GM18907 (cell line): ENCODE measurements at regions not wholly inside any gene's neighbourhood (a gene's known extent, or its start where the extent isn't known, plus 50 kb on each side); places are given as distances from the start of the nearest gene placed in this dataset.

Experiments used
- ATAC-seq: cut with Tn5 transposase; IDR thresholded peaks from one replicate; pipeline ENCODE4 v1.9.1; 2021; ENCODE audit warnings: mild to moderate bottlenecking, moderate library complexity; ENCODE audit not compliant: unreplicated experiment

DNA sequence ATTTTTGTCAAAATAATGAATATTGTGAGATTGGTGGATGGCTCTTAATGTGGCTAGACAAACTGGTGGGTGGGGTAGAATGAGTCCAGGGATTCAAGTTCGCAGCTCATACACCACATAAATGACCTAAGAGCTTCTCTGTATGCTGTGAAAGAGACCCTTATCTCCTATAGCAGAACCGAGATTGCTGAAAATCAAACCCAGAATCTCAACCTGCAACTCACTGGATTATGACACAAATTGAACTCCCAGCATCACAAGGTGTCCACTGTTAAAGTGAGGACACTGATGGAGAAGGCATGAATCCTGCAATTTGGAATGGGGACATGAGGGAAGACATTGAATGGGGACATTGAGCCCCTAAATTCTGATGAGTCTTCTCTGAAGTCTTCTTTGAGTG, 51.3 kb upstream of the CNKSR3 start:
- no peak for ATAC-seq

- no peak for ATAC-seq
These were observed 54.8 kb upstream of the CNKSR3 start for GRCh38 chr6:154565331-154565730.

- ATAC-seq: no peak
These were observed 56.4 kb upstream of the CNKSR3 start for GRCh38 chr6:154566866-154567265.

DNA sequence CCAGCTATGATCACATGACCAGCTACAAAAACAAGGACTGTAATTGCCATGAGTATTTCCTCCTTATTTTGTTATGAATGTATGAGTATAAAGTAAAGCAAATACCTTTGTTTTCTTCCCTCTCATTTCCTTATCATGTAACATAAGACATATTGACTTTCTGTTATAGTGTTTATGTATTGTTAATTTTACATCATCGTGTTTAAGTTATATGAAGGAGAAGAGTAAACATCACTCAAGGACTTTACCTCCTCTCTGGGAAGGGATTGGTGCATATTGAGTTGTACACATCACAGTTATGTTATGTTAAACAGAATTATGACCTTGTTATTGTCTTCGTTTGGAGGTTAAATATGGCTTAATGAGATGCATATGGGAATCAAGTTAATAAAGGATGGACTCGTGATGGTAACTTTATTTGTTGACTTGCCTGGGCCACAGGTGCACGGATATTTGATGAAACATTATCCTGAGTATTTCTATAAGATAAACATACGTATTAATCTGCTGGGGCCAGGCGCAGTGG, 57.3 kb upstream of the CNKSR3 start:
- ATAC-seq: no peak

DNA sequence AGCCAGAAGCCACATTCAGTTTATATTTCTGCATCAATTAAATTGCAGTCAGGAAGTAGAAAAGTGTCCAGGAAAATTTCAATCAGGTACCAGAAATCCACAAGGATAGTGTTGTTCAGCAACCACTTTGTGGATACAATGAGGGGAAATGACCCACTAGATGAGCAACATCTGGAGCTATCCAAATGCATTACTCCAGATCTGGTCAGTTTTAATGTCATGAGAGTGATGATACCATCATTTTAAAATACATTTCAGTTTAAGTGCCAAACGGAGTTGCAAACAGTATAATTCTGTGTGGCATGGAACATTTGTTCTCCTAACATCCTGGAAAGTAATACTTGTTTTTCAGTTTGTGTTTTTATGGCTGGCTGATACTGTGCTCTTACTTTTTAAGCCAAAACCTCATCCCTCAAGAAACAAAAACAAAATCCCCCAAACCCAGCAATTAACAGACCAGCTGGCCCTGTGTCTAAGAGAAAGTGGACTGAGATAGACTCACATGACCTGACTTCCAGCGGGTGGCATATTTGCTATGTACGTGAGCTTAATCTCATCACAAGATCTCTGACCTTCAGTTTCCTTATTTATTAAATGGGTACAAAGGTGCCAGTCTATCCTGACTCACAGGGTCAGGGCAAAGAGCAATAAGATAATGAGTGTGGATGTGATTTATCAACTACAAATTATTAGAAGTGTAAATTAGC, 58.8 kb upstream of the CNKSR3 start:
- no peak for ATAC-seq

GRCh38 chr6:154570505-154570904, 60.0 kb upstream of the CNKSR3 start:
- no peak for ATAC-seq

GRCh38 chr6:154572556-154572955, 62.1 kb upstream of the CNKSR3 start:
- ATAC-seq: no peak

DNA sequence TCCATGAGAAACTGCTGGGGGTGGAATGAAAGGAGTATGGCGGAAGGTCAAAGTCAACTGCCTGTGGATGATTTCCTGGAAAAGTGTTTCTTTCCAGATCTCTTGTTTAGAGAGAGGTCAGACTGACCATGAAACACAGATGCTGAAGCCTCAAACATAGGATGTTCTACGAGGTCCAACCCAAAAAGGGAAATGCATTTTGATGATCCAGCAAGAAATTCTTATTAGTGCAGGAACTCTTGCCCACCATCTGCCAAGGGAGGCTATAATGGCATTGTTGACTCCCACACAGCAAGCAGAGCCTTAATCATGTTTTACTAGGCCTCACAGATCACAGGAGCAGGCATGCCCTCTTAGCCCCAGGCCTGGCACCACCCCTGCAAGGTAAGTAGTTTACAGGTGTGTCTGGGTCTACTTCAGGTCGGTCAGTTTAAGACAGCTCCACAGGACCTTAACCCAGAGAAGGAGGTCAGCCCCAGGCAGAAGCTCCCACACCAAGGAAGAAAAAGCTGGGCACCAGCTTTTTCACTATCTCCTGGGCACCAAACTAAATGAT, 67.6 kb upstream of the CNKSR3 start:
- ATAC-seq: no peak

GRCh38 chr6:154579046-154579445, 68.6 kb upstream of the CNKSR3 start:
- ATAC-seq: no peak

GRCh38 chr6:154579485-154579884, 69.0 kb upstream of the CNKSR3 start:
- no peak for ATAC-seq

- no peak for ATAC-seq
These were observed 70.1 kb upstream of the CNKSR3 start for GRCh38 chr6:154580397-154581135.

- ATAC-seq: no peak
These were observed 72.2 kb upstream of the CNKSR3 start for GRCh38 chr6:154582696-154583095.

DNA sequence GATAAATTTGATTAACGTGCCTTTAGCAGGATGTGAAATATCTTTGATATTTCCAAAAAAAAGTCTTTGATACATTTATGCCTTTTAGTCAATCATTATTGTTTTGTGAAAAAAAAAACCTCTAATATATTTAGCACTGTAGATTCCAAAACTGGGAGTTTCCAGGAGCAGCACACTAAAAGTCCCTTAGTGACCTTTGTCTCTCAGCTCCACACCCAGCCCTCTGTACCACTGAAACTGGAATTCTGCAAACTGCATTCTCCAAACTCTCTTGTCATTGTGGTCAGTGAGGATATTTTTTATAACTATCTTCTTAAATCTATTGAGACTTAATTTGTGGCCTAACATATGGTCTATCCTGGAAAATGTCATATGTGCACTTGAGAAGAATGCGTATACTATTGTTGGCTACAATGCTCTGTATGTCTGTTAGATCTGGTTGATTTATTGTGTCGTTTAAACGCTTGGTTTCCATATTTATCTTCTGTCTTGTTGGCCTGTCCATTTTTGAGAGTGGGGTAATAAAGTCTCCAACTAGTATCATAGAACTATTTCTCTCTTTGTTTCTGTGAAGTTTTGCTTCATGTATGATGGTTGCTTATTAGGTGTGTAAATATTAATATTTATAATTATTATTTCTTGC, 73.2 kb upstream of the CNKSR3 start:
- no peak for ATAC-seq

DNA sequence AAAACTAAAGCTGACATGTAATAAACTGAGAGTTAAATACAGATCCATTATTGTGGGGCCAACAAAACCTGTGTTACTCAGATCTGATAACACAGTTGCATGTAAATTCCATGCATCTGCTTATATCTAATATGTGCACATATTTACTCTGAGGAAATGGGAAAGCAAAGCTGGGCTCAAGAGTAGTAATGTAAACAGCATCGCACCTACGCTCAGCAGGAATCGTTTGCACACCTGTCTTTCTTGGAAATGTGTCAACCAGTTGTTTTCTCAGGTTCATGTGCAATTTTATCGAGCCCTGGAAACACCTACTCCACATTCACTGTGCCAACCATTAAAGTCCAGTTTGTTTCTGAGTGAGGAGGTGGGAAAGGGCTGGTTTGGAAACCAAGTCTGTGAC, 80.3 kb upstream of the CNKSR3 start:
- no peak for ATAC-seq

DNA sequence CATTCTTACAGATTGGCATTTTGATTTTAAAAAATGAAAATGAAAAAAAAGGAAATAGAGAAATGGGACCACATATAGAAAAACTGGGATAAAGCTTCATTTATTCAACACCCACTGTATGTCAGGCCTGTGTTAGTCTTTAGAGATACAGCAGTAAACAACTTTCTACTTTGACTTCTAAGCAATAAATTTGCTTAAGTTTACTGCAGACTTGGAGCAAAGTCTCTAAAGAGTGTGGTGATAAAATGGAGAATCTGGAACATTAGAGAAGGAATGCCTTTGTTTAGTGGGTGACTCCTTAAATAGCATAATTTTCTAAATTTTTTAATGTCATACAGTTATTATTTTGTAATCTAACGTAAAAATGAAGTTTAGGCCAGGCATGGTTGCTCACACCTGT, 80.7 kb upstream of the CNKSR3 start:
- ATAC-seq: no peak

DNA sequence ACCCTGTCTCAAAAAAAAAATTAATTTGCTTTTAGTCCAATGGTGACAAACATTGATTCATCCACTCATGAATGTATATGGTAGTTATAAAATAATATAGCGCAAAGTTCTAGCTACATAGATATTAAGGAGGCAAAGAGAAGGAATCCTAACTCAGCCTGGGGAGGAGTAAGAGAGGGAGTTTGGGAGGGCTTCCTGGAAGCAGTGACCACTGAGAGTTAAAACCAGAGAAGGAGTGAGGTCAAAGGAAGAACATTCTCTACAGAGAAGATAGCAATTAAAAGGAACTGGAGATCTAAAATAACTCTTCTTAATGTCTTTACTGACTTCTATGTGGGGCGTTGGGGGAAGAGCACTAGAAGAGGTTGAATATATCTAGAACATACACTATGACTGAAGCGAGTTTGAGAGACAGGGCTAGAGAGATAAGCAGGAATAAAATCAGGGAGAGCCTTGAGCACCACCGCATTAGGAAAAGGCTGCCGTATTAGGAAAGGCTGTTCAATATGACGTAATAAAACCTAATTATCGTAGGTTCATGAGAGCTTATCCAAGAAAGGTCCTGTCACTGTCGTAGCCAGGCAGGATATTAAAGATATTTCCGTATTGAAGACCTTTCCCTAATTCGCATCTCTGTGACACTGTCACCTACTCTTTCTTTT, 81.8 kb upstream of the CNKSR3 start:
- no peak for ATAC-seq

GRCh38 chr6:154593122-154593521, 82.6 kb upstream of the CNKSR3 start:
- no peak for ATAC-seq

DNA sequence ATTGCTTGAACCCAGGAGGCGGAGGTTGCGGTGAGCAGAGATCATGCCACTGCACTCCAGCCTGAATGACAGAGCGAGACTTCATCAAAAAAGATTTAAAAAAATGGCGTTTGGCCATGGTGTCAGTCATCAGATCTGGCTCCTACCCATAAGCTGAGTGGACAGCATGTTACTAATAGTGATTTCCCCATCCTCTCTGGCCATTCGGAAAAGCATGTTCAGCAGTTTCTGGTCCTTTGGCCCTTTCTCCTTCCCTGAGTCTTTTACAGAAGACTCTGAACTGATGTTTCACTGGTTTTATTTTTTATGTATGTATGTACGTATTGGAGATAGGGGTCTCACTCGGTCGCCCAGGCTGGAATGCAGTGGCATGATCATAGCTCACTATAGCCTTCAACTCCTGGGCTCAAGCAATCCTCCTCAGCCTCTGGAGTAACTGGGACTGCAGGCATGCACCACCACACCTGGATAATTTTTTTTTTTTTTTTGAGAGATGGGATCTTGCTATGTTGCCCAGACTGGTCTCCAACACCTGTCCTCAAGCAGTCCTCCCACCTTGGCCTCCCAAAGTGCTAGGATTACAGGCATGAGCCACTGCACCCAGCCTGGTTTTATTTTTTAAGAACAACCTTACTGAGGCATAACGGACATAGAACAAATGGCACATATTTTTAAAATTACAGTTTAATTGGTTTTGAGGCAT, 84.2 kb upstream of the CNKSR3 start:
- ATAC-seq: no peak

DNA sequence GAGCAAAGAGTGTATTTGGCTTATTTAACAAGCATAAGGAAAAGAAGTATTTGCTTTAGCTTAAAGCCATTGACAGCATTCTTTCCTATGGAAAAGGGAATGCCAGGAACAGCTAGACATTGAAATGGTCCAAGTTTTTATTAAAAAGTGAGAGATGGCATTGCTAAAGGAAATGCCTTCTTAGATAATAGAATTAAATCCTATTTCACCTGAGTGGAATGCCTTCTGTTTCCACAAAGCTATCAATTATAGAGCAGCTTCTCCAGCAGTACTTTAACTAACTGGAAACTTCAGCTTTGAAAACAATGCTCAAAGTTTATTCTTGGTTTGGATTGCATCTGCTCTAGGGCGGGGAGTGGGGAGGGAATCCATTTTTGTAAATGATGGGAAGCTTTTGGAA, 85.1 kb upstream of the CNKSR3 start:
- no peak for ATAC-seq

GRCh38 chr6:154596009-154596408, 85.5 kb upstream of the CNKSR3 start:
- no peak for ATAC-seq
